ENCODE measurements at regions not wholly inside any gene's neighbourhood (a gene's known extent, or its start where the extent isn't known, plus 50 kb on each side); places are given as distances from the start of the nearest gene placed in this dataset.

GRCh38 chr9:89815903-89816573, 211.2 kb downstream of the GADD45G start:
- no peak for DNase-seq (ENCODE audit: low read depth in 1 of 2, low spot score in 2 of 2)
- Histone ChIP-seq H3K4me1 (replicated peaks in 1 of 4; ENCODE audit: control insufficient read depth in 3 of 4, insufficient read depth in 4 of 4, low read length in 3 of 4) (no peaks in the 10 kb centered on the region; a peak in 1 of 7 replicates), H3K23me2 (ENCODE audit: low read depth, low read length) (peaks cover 4% of the 10 kb centered on the region), H3K23ac (ENCODE audit: insufficient read length) (no peak overlapping the region), H2BK5ac (ENCODE audit: low read depth, low read length) (no peak overlapping the region), H3K4me2 (ENCODE audit: insufficient read depth in 1 of 2, low read depth in 2 of 2, low read length in 2 of 2) (no peak overlapping the region), H2AFZ (ENCODE audit: low read length) (no peak overlapping the region), H2AK5ac (ENCODE audit: low read depth, low read length) (no peak overlapping the region), H4K8ac (ENCODE audit: extremely low read depth, insufficient read depth, low read length) (no peak overlapping the region), H3K4ac (replicated peaks; ENCODE audit: insufficient read length, low read depth, low read length) (no peak overlapping the region), H4K91ac (replicated peaks; ENCODE audit: insufficient read length, low read length) (no peak overlapping the region), H3K14ac (ENCODE audit: insufficient read length) (no peak overlapping the region), H3K79me2 (ENCODE audit: control insufficient read depth in 1 of 2, insufficient read depth in 2 of 2, low read length in 2 of 2) (no peaks in the 10 kb centered on the region), H3K79me1 (ENCODE audit: low read depth, low read length) (no peaks in the 10 kb centered on the region), H3K56ac (replicated peaks; ENCODE audit: insufficient read length, low read depth, low read length) (no peak overlapping the region), H3K9me3 (ENCODE audit: insufficient read depth in 2 of 2, low read depth in 1 of 2, low read length in 1 of 2) (no peaks in the 10 kb centered on the region), H3K18ac (ENCODE audit: extremely low read depth, low read length) (no peak overlapping the region), H2BK120ac (replicated peaks; ENCODE audit: low read depth, low read length) (no peak overlapping the region), H3K36me3 (ENCODE audit: control insufficient read depth in 2 of 4, insufficient read depth in 4 of 4, low read length in 3 of 4) (no peaks in the 10 kb centered on the region), H2BK20ac (ENCODE audit: low read length) (no peak overlapping the region), H3K27me3 (replicated peaks in 1 of 4; ENCODE audit: control insufficient read depth in 3 of 4, extremely low read depth in 1 of 4, insufficient read depth in 3 of 4, low read length in 3 of 4) (peaks cover 0 to 2% (median 0%) of the 10 kb centered on the region in 4 experiments; a peak in 1 of 7 replicates), H4K5ac (ENCODE audit: insufficient read length, low read depth, low read length) (no peak overlapping the region), H3K9ac (replicated peaks in 1 of 4; ENCODE audit: extremely low read depth in 1 of 4, low read depth in 3 of 4, low read length in 3 of 4) (no peak overlapping the region), H2BK15ac (ENCODE audit: low read length) (no peak overlapping the region), H4K20me1 (replicated peaks in 1 of 2; ENCODE audit: control insufficient read depth in 1 of 2, insufficient read depth in 2 of 2, low read length in 2 of 2) (peaks cover 0 to 3% of the 10 kb centered on the region in 2 experiments), H2BK12ac (ENCODE audit: low read depth, low read length) (no peak overlapping the region), H3K4me3 (ENCODE audit: extremely low read depth in 1 of 4, insufficient read depth in 2 of 4, low read depth in 3 of 4, low read length in 4 of 4) (no peak overlapping the region), H3K27ac (ENCODE audit: low read depth, low read length) (no peak overlapping the region)
- WGBS, 2 experiments (ENCODE audit: extremely low coverage in 1 of 2, insufficient coverage in 1 of 2, insufficient read length in 1 of 2, insufficient replicate concordance in 2 of 2, low coverage in 1 of 2, low lambda C conversion rate in 2 of 2, missing lambda C conversion rate in 1 of 2): 82% methylated on average over 10 of the region's 10 CpGs; no CpG with 5 or more reads in 1 of the 2 experiments
- TF ChIP-seq PHF8 (conservative IDR thresholded peaks at IDR 0.05; ENCODE audit: low read depth, low read length) (no peak), NANOG (IDR thresholded peaks at IDR 0.05; ENCODE audit: insufficient read depth, low read depth, low read length, poor library complexity, severe bottlenecking) (no peak), NRF1 (IDR thresholded peaks at IDR 0.05; ENCODE audit: low read depth, low read length) (no peak), RBBP5 (IDR thresholded peaks at IDR 0.05; ENCODE audit: borderline replicate concordance, low read depth, low read length) (no peak), BRCA1 (IDR thresholded peaks at IDR 0.05; ENCODE audit: low read depth, low read length) (no peak), SIX5 (IDR thresholded peaks at IDR 0.05; ENCODE audit: low read depth, low read length) (no peak), GTF2F1 (IDR thresholded peaks at IDR 0.05; ENCODE audit: borderline replicate concordance, low read depth, low read length) (no peak), USF2 (IDR thresholded peaks at IDR 0.05; ENCODE audit: low read length) (no peak)
- CTCF ChIA-PET (ENCODE audit: partially characterized antibody): interaction anchor here (0.9 to 3.1 kb wide), 7 partner anchors 8 to 223 kb away, joined by 3 to 11 read pairs (median 5); no protein-coding TSS in a partner anchor
- no peak for FAIRE-seq
- POLR2A ChIA-PET (ENCODE audit: partially characterized antibody): no interaction called here

Measured in H1 (cell line).